ENCODE measurements at regions not wholly inside any gene's neighbourhood (a gene's known extent, or its start where the extent isn't known, plus 50 kb on each side); places are given as distances from the start of the nearest gene placed in this dataset.

DNA sequence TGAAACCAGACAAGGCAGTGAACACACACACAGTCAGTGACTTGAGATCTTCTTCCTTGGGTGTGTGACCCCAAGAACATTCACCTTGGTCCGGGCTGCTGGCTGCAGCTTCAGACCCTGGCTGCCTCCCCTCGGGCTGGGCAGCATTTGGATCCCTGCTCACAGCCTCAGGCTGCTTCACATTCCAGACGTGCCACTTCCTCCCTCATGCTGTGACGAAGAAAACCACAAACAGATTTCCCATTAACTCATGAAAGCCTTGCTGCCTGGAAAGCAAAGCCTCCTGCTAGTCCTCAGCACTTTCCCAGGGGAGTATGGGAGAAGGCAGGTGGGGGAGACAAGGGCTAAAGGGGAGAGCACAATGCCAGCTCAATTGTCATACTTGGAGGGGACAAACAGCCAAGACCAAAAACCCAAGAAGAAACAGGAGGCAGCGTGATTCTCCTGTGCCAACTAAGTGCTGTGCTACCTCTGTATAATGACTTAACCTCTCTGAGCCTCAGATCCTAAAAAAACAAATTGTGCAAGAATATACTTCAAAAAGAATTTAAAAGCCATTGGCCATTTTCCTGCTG lies 594.6 kb upstream of the BRINP1 start:
- no peak for TF ChIP-seq CTCF (IDR thresholded peaks at IDR 0.05; ENCODE audit: insufficient read depth, low read length, missing control alignments)
- POLR2A ChIA-PET: interaction anchor here (1.3 kb wide), 1 partner anchor 13 kb away, joined by 7 read pairs; no protein-coding TSS in a partner anchor
- CTCF ChIA-PET: interaction anchor here (1.5 to 1.7 kb wide), 3 partner anchors 13 to 514 kb away, joined by 4 to 9 read pairs (median 5); no protein-coding TSS in a partner anchor
- DNase-seq (ENCODE audit: low read depth, low spot score): peak; percentile 88
- peak overlapping the region; percentile 27 for H3K4me3 ChIP-seq (ENCODE audit: low read depth, low read length)

GRCh38 chr9:119963258-119963797 lies 594.1 kb upstream of the BRINP1 start:
- CTCF ChIA-PET: interaction anchor here (1.5 to 1.7 kb wide), 3 partner anchors 12 to 514 kb away, joined by 4 to 9 read pairs (median 5); no protein-coding TSS in a partner anchor
- peak overlapping the region; percentile 27 for H3K4me3 ChIP-seq (ENCODE audit: low read depth, low read length)
- no peak for TF ChIP-seq CTCF (IDR thresholded peaks at IDR 0.05; ENCODE audit: insufficient read depth, low read length, missing control alignments)
- peak; percentile 69 for DNase-seq (ENCODE audit: low read depth, low spot score)
- POLR2A ChIA-PET: interaction anchor here (1.3 kb wide), 1 partner anchor 12 kb away, joined by 7 read pairs; no protein-coding TSS in a partner anchor

DNA sequence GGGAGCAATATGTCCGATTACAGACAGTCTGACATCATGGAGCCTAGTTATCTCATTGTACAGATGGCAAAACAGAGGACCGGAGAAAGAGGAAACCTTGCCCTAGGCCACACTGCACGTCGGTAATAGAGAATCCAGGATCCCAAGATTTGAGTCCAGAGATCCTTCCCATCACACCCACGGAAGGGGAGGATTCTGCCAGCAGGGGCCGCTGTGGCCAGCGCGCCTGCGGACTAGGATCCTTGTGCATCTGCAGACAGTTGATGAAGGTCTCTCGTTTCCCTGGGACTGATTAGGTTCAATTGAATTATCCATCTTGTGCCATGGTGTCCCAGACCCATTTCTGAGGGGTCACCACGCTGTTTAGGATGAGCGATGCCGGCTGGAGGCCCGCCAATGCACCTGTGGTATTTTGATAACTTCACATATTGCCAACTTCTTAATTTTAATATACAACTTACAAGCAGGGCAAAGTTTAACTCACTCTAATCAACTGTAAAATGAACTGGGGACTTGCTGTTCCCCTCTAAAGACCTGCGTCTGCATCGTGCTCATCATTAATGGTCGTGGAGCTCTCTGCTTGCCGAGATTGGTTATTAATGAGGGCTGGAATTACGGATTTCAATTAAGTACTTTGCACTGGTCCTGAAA lies 592.7 kb upstream of the BRINP1 start:
- no peak overlapping the region for H3K4me3 ChIP-seq (ENCODE audit: low read depth, low read length)
- POLR2A ChIA-PET: no interaction called here
- TF ChIP-seq CTCF (IDR thresholded peaks at IDR 0.05; ENCODE audit: insufficient read depth, low read length, missing control alignments): peak; percentile 80
- no peak for DNase-seq (ENCODE audit: low read depth, low spot score)
- CTCF ChIA-PET: interaction anchor here (0.8 to 2.2 kb wide), 6 partner anchors 8 to 515 kb away, joined by 3 to 13 read pairs (median 5); no protein-coding TSS in a partner anchor

GRCh38 chr9:119959846-119960545 lies 590.8 kb upstream of the BRINP1 start:
- no peak overlapping the region for H3K4me3 ChIP-seq (ENCODE audit: low read depth, low read length)
- POLR2A ChIA-PET: no interaction called here
- no peak for DNase-seq (ENCODE audit: low read depth, low spot score)
- CTCF ChIA-PET: interaction anchor here (0.9 to 1.1 kb wide), 2 partner anchors 9 to 12 kb away, joined by 3 to 4 read pairs; no protein-coding TSS in a partner anchor
- TF ChIP-seq CTCF (IDR thresholded peaks at IDR 0.05; ENCODE audit: insufficient read depth, low read length, missing control alignments): no peak

DNA sequence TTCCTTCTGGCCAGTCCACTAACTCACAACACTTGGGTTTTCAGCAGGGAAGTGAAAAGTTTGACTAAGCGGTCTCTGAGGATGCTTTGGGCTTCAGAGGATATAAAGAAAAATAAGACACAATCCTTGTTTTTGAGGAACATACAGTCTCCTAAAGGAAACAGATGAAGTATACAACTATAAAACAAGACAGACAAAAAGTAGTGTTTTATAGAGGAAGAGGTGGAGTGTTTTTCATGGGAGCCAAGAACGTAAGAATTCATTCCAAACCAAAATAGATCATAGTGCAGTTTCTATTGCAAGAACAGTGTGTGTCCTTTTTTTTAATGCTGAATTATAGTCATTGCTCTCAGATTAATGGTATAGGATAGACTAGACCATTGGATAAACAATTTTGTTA lies 586.9 kb upstream of the BRINP1 start:
- ChIA-PET POLR2A (no interaction called here), CTCF (interaction anchor here (1.3 kb wide), 1 partner anchor 13 kb away, joined by 3 read pairs; no protein-coding TSS in a partner anchor)
- no peak for DNase-seq (ENCODE audit: low read depth, low spot score)
- TF ChIP-seq CTCF (IDR thresholded peaks at IDR 0.05; ENCODE audit: insufficient read depth, low read length, missing control alignments): no peak
- H3K4me3 ChIP-seq (ENCODE audit: low read depth, low read length): no peak overlapping the region
